Activated CD8-positive, alpha-beta memory T cell treated with anti-CD3 and anti-CD28 coated beads, Interleukin-2, amount 50 U/mL, for 24 hours (primary cell): ENCODE measurements at regions not wholly inside any gene's neighbourhood (a gene's known extent, or its start where the extent isn't known, plus 50 kb on each side); places are given as distances from the start of the nearest gene placed in this dataset.

Experiments used
- DNase-seq: peaks from one replicate; pipeline ENCODE4 v3.0.0-alpha.2; 2020; ENCODE audit errors: extremely low read depth

DNA sequence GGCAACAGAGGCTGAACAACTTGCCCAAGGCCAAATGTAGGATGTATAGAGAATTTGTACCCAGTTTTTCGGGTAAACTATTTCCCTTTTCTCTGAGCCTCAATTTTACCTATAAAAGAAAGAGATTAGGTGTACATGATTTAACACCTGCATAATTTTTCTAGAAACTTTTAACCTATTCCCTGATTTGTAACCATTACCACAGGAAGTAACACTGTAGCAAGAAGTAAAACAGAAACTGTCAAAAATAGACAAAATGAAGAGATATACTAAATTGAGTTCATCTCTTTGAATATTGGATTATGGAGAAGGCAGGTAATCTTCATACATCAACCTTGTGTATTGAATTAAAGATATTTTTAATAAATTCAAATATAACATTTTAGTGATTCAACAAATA, 136.2 kb downstream of the ZC3H11B start:
- DNase-seq: no peak

DNA sequence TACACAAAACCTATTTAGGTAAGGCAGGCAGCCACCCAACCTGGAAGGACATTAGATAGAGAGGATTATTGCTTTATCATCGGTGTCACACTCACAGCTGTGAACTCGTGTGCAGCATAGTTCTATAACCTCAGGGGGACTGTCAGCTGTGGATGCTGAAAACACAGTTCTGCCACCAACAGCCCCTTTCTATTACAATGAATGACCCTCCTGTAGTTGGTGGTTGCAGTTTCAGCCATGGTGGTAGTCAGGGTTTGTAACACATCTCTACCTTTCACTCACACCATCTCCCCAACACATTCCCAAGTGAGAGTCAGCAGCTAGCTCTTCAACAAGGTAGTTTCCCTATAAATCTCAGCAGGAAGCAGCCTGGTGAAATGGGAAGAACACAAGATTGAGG, 136.8 kb downstream of the ZC3H11B start:
- no peak for DNase-seq

DNA sequence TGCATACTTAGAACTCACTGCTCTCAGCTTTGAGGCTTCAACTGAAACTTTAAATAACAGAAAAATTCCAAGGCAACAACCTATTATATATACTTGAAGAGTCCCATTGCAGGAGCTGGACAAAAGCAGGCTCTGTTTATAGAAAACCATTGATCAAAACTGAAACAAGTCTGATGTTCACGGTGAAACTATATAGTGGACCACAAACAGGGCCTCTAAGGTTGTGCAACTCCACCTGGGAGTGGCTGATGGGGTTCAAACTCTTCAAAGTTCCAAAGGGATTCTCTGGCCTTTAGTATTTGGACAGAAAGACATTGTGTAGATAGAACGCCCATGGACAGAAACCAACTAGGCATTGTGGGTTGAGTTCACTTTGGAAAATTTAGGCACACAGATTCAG, 140.3 kb downstream of the ZC3H11B start:
- DNase-seq: no peak

DNA sequence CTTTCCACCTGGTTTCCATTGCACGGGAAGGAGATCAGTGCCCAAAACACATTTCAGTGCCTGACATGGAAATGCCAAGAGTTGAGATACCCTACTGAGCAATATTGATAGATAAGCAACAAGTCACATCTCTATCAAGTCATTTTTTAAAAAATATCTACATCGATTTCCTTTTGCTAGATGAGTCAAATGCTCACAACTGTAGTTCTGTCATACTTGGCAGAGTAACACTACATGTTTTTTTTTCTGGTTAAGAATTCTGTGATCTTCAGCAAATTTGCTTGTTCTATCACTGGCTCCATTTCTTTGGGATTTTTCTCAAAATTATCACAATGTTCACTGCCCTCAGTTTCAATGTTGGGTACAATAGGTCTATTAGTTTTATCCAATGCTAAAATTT, 145.4 kb downstream of the ZC3H11B start:
- DNase-seq: no peak

DNA sequence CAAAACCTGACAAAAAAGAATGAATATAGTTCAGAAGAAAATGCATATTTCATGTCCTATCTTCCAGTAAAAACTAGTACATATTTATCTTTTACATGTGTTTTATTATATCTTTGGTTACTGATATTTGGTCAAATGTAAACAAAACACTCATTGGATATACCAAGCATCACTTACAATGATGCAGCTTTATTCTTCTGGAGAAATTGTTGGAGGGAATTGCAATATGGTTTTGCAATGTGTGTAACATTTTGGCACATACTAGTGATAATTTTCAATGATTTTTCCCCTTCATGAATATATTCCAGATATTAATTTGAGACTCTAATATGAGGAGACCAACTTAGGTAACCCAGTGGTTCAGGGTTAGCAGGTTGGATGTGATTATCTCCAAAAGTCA, 146.1 kb downstream of the ZC3H11B start:
- DNase-seq: no peak

DNA sequence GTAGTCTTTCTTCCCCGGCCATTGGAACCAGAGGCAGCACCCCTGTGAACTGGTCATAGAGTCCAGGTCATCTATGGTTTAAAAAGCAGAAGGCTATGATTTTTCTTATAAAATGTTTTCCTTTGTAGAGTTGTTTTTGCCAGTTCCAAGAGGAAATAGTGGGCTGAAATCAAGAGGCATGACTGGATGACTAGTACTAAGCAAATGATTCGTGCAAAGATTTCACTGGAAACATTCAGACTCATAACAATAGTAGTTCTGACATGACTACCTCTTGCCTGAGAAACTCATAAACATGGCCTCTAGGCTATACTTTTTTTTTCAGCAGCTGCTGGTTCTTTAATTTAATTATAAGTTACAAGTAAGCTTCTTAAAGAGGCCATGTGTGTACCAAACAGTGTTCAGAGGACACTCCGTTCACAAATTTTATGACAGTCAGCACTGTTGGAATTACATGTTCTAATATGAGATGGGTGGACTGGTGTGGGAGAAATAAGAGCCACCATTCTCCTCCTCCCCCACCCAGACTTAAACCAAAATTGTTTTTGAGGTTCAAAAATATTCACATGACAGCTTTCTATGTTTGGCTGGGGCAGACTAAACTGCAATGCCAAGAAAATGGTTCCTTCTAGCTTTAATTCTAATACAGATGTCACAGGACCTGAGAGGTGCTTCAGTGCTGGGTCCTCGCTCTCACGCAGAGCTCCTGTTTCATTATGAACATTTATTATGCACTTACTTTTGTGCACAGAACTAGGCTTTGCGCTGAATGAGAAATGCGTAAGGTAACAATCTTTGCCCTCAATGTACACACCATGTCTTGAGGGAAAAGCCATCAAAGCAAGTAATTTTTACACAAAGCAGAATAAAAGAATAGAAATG, 147.5 kb downstream of the ZC3H11B start:
- DNase-seq: no peak

DNA sequence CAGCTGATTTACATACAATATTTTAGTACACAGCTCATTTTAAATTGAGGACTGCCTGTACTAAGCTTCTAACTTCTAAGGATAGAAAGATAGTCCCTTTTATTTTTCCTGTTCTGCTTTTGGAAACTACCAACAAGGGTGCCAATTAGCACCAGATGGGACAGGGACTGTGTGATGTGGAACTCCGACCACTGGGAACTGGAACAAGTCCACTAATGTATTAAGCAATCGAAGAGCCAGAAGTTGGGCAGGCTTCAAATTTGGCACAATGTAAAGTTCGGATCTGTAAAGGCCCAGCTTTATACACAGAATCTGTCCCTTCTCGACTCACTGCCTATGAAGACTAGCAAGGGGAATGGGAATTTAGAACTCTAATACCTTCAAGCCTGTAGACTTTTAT, 149.3 kb downstream of the ZC3H11B start:
- DNase-seq: no peak

DNA sequence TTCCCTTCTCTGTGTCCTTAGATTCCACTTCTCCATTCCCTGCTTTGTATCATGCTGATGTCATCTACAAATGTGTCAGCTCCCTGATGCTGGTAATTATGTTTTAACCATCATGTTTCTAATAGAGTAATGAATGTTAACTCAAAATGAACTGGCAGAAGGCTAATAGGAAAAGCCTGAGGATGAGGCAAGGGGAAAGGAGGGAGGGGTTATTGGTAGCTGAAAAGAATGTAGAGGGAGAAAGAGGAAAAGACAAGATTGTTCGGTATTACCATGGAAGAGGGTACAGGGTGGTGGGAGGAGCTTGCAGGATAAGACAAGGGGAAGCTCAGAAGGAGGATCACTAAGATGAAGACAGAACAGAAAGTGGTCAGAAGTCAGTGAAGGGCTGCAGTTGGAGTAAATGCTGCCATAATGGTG, 150.9 kb downstream of the ZC3H11B start:
- no peak for DNase-seq

DNA sequence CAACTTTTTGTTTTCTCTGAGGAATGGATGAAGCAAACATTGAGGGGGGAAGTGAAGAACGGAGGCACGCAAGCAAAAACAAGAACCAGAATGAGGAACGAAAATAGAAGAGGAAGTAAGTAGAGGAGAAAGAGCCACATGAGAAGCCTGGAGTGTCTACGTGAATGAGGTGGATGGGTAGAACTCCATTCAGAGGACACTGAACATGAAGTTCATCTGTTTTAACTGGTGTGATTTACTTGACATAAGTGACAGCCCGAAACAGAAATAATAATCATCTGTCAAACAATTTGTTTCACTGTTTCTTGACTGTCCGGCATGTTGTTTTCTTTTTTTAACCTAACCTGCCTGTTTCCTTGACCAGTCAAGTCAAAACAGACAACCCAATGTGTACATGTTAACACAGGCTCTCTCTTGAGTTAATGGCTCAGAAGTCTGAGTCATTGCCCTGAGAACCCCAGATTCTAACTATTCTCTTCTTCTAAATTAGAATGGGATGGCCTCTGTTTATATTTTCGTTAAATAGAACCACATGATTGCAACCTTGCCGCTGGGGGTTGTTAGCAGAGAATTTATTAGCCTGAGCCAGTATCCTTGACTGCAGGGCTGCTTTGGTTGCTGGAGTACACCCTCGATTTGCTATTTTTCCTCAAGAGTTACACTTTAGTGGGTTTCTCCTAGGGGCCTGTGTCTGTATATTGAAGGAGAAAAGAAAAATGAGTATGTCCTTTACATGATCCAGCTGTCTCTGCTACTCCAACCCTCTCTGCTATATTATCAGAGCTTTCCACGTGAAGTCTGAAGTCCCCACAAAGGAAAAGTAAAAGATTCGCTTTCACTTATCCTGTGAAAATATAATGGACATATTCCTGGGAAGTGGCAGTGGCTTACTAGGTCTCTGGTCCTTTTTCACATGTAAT, 151.7 kb downstream of the ZC3H11B start:
- no peak for DNase-seq

DNA sequence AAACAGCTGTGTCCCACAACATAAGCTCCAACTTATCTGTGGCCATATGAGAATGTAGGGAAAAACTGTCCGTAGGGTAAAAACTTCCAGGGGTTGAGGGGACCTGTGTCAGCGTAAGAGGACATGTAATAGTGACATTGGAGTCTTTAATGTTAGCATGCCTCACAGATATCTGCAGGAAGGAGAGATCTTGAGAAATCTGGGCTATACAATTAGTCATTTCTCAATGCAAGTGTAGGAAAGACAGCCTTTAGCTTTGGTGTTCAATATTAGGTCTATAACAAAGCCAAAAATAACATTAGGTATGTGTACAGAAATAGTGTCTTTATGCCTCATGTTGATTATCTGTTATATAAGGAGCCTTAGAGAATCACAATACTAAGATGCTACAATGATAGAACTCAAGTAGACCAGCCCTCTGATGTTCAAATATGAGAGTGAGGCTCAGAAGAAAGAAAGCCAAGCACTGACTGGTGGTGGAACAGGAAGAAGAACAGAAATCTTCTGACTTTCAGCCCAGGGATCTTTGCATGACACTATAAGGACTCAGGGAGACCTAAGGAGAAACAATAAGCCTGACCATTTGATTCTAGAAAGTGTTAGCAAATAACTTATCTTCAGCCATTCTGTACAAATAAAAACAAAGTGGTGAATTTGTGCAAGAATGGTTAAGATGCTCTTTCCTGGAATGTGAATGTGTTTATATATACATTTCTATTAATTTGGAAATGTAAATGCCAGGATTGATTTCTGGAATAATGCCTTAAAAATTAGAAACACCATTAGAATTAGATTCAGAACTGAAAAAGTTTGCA, 152.6 kb downstream of the ZC3H11B start:
- no peak for DNase-seq

DNA sequence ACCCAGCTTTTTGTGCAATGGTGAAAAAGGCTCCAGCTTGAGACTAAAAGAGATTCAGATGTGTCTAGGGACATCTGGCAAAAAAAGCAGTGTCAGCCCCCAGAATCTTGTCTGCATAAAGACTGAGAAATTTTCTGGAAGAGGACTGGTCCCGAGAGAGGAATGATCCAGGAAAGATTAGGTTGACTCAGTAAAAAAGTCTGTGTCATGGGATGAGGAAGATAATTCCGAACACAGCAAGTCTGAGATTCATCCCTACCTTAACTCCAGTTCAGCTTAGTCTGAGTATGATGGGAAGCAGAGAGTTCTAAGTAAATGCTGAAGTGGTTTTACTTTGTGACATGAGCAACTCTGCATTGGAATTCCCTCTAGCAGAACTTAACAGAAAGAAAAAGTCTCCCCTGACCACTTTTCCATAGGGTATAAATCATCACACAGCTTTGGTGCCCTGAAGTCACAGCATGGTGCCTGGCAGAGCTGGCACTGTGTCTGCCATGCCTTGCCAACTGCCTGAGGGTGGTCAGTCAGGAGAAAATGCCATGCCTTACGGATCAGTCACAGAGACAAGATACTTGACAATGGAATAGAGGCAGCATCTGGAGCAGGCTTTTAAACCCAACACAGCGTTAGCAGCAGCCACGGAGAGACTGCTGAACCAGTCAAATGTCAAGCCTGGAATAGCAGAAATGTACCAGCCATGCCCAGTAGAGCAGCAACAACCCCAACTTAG, 153.4 kb downstream of the ZC3H11B start:
- no peak for DNase-seq

DNA sequence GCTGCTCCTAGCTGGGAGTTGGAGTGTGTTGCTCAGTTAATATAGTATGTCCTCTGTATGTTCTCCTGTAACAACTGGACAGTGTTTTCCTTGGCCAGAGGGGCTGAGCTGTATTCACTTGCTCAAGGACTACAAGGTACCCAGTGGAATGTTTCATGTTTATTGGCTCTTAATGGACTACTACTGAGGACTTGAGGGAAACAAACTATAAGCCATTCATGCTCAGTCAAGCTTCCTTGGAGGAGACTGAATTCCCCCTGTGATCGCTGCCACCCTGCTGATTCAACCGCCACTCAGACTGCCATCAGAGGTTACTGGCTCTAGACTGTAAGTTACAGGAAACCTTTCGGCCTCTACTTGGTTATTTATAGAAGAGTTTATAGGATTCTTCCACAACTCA, 166.6 kb downstream of the ZC3H11B start:
- DNase-seq: no peak

DNA sequence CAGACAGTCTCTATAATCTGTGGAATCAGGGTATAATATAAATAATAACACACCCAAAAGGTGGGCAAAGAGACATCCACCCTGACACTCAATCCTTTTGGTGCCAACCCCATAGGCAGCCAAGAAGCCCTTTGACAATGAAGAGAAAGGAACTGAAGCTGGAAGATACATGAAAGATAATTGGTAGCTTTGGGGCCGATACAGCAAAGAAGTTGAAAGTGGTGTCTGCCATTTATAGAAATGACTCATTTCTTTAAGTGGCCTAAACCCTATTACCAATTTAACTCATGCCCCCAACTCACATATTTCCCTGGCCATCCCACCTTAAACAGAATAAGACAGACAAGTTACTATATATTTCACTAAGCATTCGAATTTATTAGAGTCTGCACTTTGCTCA, 167.0 kb downstream of the ZC3H11B start:
- DNase-seq: no peak

DNA sequence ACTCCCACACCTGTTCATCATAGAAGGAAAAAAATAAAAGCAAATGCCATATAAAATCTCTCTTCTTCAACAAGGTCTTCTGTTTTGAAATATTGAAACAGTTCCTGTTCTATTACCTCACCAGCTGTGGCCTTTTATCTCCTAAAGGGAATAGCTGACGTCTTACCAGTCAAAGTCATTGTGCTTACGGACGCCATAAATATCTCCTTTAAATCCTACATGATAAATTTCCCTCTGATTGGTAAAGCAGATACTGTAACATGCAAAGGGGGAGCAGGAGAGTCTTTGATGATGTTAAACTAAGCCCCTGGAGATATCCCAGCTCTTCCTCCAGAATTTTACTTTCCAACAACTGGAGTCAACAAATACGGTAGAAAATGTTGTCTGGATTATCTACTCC, 168.4 kb downstream of the ZC3H11B start:
- no peak for DNase-seq

DNA sequence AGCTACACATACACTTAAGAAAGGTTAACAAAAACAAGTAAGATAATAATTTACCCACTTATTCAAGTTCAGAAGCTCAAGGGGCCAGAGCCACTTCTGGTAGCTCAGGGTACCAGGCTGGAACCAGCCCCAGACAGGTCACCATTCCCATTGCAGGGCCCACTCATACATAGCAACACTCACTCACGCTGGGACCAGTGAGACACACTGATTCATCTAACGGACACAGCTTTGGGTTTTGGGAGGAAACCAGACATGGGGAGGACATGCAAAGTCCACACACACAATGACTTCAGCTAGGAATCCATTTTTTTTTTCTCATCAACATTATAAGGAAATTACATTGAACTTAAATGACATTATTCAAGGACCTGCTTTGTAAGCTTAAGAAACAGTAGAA, 169.1 kb downstream of the ZC3H11B start:
- DNase-seq: no peak

DNA sequence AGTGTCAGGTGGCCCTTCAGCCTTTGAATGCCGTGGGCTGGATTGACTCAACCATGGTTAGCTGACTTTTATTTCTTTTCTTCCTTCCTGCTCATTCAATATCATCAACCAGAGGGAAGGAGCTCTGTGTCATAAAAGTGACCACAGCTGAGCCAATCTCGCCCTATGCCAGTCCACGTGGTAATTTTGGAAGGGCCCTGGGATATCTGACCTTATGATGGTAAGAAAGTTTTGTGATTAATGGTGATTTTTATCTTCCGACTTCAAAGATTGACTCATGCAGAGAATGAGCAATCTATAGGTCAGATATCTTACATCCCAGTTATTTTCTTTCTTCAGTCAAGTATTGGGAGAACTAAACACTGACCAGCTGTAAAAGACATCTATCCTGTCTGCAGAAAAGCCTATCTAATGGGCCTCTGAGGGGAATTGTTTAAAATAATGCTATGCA, 170.3 kb downstream of the ZC3H11B start:
- DNase-seq: no peak

DNA sequence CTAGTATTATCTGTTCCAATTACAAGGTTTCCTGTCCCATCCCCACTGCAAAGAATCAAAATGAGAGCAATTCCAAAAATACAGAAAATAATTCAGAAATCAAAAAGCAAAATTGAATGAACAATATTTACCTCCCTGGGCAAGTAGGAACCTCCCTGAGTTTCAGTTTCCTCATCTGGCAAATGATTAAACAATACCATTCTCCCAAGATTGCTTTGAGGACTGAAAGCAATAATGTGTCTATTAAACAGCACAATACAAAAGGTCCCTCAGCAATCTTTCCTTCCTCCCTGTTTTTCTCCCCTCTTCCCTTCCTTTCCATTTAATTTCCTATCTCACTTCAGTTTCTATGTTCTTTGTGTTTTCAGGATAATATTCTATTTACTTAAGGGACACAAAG, 171.0 kb downstream of the ZC3H11B start:
- DNase-seq: no peak

DNA sequence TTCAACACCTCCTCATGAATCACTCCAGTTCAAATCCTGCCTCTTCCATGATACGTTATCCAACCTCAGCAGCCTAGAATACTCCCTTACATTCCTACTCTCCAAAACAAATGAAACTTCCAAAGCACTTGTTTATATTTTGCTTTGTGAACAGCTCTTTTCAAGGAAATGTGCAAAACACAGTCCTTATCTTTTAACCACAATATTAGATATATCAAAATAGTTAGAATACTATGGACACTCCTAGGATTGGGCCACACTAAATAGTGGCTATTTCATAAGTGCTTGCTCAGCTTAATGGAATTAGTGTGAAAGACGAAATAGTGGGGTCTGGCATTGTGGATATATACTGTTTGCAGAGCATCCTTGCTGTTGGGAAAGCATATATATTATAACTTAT, 173.5 kb downstream of the ZC3H11B start:
- DNase-seq: no peak

DNA sequence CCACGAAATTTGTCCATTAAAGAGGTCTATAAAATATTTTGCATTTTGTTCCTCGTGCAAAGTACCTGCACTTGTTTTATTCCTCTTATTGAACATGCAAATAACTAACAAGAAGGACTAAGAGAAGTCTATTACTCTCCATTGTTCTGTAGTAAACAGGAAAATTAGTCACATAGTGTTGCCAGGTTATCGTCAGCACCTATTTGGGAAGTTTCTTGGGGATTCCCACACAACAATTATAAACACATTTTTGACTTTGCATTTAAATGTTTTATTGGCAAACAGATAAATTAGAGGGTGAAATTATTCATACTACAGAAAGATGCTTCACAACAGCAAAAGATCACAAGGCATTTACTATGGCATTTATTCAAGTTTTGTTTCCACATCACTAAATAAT, 174.5 kb downstream of the ZC3H11B start:
- DNase-seq: no peak

DNA sequence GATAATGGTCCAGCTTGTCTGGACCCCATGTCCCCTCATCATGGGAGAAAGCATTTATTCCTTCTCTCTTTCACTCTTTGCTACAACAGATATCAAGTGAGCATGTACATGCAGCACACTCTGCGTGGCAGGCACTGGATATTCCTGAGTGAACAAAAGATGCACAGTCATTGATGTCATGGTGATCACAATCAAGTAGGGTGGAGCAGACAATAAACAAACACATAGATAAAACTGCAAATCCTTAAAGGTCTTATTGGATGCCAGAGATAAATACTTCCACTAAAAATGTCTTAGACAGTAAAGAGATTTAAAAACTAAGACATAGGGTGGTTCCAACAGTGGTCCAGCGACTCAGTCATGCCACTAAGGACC, 178.0 kb downstream of the ZC3H11B start:
- DNase-seq: no peak

DNA sequence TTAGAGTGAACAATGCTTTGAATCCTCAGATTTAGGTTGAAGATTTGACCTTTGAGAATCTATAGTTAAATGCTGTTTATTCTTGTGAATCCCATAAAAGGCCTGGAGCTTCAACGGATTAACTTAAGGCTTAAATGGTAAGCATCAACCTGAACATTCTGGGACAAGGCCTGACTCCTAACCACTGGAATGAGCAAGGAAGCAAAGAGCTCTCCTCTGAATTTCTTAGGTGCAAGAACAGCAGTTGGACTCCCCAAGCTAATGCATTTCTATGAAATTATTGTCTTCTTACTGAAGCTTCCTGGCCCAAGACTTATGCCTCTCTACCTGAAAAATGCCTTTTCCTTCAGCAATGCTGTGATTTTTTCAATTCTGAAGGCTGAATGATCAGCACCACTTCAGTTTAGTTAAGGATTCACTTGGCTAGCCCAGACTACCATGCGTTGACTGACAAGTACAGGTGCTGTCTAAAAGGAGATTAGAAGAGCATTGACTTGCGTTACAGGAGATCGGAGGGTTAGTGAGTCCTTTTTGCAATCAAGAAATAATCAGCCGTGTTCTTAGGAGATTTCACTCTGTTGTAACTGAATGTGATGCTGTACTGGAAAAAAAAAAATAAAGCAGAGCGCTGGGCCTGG, 178.5 kb downstream of the ZC3H11B start:
- no peak for DNase-seq
